Glomerular endothelial cell (primary cell): ENCODE measurements at regions not wholly inside any gene's neighbourhood (a gene's known extent, or its start where the extent isn't known, plus 50 kb on each side); places are given as distances from the start of the nearest gene placed in this dataset.

ENCODE experiments used
- DNase-seq: peaks from one replicate; pipeline ENCODE4 v3.0.0-alpha.2; 2011; ENCODE audit warnings: low read depth, low spot score; ENCODE audit errors: extremely low read depth

- DNase-seq, result no peak
Observed at GRCh38 chrX:120819126-120819525, 56.5 kb downstream of the CT47B1 start.

GRCh38 chrX:120813982-120814381 lies 61.7 kb downstream of the CT47B1 start:
- no peak for DNase-seq

DNA sequence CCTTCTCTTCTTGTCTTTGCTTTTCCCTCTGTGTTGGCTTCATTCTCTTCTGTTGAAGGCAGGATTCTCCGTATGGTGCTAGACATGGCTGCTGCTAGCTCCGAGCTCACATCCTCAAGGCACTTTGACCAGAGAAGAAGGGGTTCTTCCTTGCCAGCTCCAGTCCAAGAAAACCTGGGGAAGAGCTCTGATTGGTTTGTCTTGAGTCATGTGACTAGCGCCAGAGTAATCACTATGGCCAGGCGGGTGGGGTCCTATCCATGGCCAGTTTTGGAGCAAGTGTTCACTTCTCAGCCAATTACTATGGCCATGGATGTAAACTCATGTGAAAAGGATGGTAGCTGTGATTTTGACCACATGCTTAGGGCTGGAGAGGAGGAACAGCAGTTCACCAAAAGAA lies 74.2 kb downstream of the CT47B1 start:
- DNase-seq, result no peak

DNA sequence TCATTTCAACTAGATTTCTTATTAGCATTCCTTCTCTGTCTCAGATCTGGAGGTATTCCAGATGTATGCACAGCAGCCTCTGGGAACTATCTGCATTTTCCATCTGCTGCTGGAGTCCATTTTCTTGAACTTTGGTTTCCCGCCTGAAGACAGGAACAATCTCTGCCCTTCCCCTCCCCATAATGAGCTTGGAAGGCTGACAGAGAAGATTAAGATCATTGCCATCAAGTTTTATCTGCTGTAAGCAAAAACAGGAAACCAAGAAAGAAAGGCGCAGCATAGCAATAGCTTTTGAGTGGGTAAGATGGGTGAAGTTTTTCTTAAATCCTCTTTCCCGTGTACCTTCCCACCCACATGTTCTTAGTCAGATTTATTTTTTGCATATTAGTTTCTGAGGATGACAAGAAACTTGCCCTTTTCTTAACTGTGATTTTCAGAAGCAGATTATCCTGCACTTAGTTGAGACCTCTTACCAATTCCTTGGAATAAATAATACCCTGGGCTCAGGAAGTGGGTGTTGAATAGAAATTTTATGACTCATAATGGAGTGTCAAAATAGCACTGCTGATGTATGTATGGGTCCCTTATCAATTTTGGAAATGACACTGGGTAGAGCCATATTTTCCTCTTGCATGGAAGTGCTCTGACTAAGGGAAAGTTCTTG lies 78.3 kb downstream of the CT47B1 start:
- DNase-seq, result no peak

- DNase-seq, result no peak
Observed at GRCh38 chrX:120795301-120795700, 80.4 kb downstream of the CT47B1 start.

DNA sequence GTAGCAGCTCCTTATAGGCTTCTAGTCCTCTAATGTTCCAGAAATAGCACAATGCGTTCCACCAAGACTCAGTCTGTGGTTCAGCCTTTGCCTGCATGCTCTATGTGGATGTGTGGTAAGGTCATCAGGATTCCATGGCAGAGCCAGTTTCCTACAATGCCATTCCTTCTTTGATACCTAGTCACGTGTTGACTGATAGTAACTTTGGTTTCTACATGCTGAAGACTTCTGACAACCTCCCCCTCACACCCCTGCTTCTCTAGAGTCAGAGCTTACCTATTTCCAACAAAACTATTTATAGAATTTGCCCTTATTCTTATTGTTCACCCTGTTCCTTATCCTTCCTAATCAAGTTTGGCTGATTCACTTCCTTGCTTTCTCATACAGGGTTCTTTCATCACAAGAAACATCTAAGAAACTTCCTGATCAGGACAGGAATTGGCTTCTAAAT lies 81.1 kb downstream of the CT47B1 start:
- DNase-seq, result no peak

- no peak for DNase-seq
Observed at GRCh38 chrX:120793098-120793497, 82.6 kb downstream of the CT47B1 start.

GRCh38 chrX:120791013-120791643 lies 84.5 kb downstream of the CT47B1 start:
- no peak for DNase-seq

DNA sequence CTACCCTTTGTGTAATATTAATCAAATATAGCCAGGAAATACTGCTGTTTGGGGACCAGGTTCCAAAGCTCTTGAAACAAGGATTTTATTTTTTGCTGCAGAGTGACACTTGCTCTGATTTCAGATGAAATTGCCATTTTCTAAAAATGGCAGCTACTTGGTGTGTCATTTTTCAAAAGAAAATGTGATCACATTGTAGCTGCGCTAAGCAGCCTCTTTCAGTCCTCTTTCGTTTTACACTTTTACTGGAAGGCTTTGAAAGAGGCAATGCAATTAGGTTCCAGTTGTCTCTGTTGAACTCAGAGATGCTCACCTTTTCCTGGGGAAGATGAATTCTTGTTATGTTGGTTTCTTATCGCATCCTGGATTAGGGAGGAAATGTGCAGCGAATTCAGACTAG lies 85.1 kb downstream of the CT47B1 start:
- DNase-seq, result no peak

DNA sequence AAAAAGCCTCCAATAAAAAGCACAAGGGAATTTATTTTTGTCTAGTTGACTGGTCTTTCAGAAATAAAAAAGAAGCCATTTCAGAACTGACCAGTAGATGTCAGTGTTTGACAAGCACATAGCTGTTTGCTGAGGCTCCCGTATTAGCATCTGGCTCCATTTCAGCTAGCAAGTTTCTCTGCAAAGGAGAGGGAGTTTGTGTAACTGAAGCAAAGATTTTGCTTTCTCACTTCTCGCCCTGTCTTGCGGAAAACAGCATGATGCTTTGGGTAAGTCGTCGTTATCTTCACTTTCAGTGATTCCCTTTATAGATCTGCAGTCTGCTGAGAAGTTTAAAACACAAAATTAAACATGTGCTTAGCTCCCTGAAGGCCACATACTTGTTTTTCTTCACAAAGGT lies 85.5 kb downstream of the CT47B1 start:
- no peak for DNase-seq

DNA sequence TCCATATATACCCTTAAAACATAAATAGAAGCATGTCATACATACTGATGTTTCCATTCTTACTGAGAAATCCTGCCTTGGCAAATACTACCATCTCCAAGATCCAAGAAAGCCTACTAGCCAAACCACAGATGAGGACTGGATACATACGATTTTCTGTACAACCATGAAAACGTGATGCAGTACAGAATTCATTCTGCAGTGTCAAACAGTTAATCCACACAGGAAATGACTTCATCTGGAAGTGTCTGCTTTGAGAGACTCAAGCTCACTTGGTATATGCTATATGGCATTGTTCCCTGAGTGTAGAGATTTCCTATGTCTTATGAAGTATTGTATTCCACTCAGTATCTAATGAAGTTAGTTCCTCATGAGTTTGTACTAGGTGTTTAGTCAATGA lies 94.3 kb downstream of the CT47B1 start:
- DNase-seq, result no peak

GRCh38 chrX:120775959-120776358 lies 99.7 kb downstream of the CT47B1 start:
- no peak for DNase-seq

GRCh38 chrX:120774606-120775005 lies 101.1 kb downstream of the CT47B1 start:
- DNase-seq, result no peak

DNA sequence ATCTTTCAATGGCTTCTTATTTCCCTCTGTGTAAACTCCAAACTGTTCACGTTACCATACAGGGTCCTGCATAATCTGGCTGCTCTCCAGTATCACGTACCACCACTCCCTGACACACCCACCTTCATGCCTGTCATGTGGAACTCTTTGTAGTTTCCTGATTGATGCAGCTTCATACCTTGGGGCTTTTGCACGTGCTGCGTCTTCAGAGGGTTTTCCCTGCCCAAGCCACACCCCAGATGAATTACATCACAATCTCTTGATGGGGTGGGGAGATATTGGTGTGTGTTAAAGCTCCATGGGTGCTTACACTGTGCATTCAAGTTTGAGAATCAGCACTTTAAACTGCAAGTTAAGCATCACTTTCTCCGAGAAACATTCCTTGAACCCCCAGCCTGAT lies 101.9 kb downstream of the CT47B1 start:
- no peak for DNase-seq

- DNase-seq, result no peak
Observed at GRCh38 chrX:120769576-120770341, 105.9 kb downstream of the CT47B1 start.

- DNase-seq, result peak; percentile 68
Observed at GRCh38 chrX:120768681-120769080, 107.0 kb downstream of the CT47B1 start.

- no peak for DNase-seq
Observed at GRCh38 chrX:120768254-120768653, 107.4 kb downstream of the CT47B1 start.

- no peak for DNase-seq
Observed at GRCh38 chrX:120763269-120763668, 112.4 kb downstream of the CT47B1 start.

GRCh38 chrX:120761810-120762209 lies 113.9 kb downstream of the CT47B1 start:
- no peak for DNase-seq

GRCh38 chrX:120759685-120760084 lies 116.0 kb downstream of the CT47B1 start:
- DNase-seq, result no peak

- DNase-seq, result no peak
Observed at GRCh38 chrX:120755066-120755846, 120.4 kb downstream of the CT47B1 start.
